ENCODE measurements at regions not wholly inside any gene's neighbourhood (a gene's known extent, or its start where the extent isn't known, plus 50 kb on each side); places are given as distances from the start of the nearest gene placed in this dataset.

DNA sequence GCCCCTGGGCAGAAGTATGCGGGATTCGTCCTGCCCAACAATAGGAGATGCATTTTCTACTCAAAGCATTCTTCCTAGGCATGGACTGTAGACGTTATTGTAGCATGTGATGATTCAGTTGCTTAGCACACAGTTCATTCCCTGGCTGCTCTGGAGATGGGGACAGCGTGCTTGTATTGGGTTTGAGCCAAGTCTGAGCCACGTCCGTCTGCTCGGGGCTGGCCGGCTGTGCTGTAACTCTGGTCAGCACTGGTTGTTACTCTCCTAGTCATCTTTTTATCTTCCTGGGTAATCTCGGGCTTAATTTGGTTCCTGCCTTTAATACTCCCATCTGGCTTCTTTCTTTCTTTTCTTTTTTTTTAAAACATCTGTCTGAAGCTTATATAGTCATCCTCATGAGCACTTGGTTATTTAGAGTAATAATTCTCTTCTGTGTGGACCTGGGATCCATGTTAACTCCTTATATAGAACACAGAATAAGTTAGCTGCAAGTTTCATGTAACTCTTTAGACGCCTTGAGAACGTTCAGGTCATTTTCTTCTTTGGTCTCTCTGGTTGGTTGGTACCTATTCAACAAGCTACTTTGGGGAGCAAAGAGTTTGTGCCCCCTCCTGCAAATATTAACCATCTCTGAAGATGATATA lies 118.8 kb upstream of the RPS23 start (continued):
- TF ChIP-seq, protein P1, sequence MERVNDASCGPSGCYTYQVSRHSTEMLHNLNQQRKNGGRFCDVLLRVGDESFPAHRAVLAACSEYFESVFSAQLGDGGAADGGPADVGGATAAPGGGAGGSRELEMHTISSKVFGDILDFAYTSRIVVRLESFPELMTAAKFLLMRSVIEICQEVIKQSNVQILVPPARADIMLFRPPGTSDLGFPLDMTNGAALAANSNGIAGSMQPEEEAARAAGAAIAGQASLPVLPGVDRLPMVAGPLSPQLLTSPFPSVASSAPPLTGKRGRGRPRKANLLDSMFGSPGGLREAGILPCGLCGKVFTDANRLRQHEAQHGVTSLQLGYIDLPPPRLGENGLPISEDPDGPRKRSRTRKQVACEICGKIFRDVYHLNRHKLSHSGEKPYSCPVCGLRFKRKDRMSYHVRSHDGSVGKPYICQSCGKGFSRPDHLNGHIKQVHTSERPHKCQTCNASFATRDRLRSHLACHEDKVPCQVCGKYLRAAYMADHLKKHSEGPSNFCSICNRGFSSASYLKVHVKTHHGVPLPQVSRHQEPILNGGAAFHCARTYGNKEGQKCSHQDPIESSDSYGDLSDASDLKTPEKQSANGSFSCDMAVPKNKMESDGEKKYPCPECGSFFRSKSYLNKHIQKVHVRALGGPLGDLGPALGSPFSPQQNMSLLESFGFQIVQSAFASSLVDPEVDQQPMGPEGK (CRISPR knock-in tag; IDR thresholded peaks at IDR 0.05), result 0 out of 2 replicates have a peak, but pooled peaks have one; percentile 17
- TF ChIP-seq SOX5 (CRISPR knock-in tag; IDR thresholded peaks at IDR 0.05; ENCODE audit: borderline replicate concordance) (peak; percentile 83), PCBP1 (IDR thresholded peaks at IDR 0.05; ENCODE audit: borderline replicate concordance, low read depth, low read length) (no peak), RCOR2 (CRISPR knock-in tag; IDR thresholded peaks at IDR 0.05) (peak; percentile 67; the same call in 1 of the 2 replicates), RARA (CRISPR knock-in tag; IDR thresholded peaks at IDR 0.05) (peak; percentile 74), CEBPG (CRISPR knock-in tag; IDR thresholded peaks at IDR 0.05) (peak; percentile 30; the same call in 1 of the 2 replicates), THAP11 (CRISPR knock-in tag; IDR thresholded peaks at IDR 0.05) (peak; percentile 55), RXRA (CRISPR knock-in tag; IDR thresholded peaks at IDR 0.05) (peak; percentile 72; the same call in 1 of the 2 replicates), GZF1 (CRISPR knock-in tag; IDR thresholded peaks at IDR 0.05) (no peak), TBX2 (CRISPR knock-in tag; IDR thresholded peaks at IDR 0.05; ENCODE audit: borderline replicate concordance) (peak; percentile 53; the same call in 1 of the 2 replicates), JDP2 (CRISPR knock-in tag; IDR thresholded peaks at IDR 0.05; ENCODE audit: borderline replicate concordance) (no peak), HDAC2 (CRISPR knock-in tag; IDR thresholded peaks at IDR 0.05) (peak; percentile 70), ARNT2 (CRISPR knock-in tag; IDR thresholded peaks at IDR 0.05; ENCODE audit: low read depth) (no peak), MTF1 (CRISPR knock-in tag; IDR thresholded peaks at IDR 0.05) (no peak), KAT8 (CRISPR knock-in tag; IDR thresholded peaks at IDR 0.05) (peak; percentile 52; the same call in 1 of the 2 replicates), ETV5 (CRISPR knock-in tag; IDR thresholded peaks at IDR 0.05; ENCODE audit: borderline replicate concordance) (peak; percentile 73), ZFP1 (CRISPR knock-in tag; IDR thresholded peaks at IDR 0.05) (0 out of 2 replicates have a peak, but pooled peaks have one; percentile 46), SMAD3 (CRISPR knock-in tag; IDR thresholded peaks at IDR 0.05) (0 out of 2 replicates have a peak, but pooled peaks have one; percentile 39), ZNF331 (CRISPR knock-in tag; IDR thresholded peaks at IDR 0.05) (peak; percentile 78), TBL1XR1 (IDR thresholded peaks at IDR 0.05; ENCODE audit: borderline replicate concordance, low read length, partially characterized antibody) (no peak)
- TF ChIP-seq, protein P2, sequence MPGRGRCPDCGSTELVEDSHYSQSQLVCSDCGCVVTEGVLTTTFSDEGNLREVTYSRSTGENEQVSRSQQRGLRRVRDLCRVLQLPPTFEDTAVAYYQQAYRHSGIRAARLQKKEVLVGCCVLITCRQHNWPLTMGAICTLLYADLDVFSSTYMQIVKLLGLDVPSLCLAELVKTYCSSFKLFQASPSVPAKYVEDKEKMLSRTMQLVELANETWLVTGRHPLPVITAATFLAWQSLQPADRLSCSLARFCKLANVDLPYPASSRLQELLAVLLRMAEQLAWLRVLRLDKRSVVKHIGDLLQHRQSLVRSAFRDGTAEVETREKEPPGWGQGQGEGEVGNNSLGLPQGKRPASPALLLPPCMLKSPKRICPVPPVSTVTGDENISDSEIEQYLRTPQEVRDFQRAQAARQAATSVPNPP (CRISPR knock-in tag; IDR thresholded peaks at IDR 0.05), result no peak
- TF ChIP-seq, protein P3, sequence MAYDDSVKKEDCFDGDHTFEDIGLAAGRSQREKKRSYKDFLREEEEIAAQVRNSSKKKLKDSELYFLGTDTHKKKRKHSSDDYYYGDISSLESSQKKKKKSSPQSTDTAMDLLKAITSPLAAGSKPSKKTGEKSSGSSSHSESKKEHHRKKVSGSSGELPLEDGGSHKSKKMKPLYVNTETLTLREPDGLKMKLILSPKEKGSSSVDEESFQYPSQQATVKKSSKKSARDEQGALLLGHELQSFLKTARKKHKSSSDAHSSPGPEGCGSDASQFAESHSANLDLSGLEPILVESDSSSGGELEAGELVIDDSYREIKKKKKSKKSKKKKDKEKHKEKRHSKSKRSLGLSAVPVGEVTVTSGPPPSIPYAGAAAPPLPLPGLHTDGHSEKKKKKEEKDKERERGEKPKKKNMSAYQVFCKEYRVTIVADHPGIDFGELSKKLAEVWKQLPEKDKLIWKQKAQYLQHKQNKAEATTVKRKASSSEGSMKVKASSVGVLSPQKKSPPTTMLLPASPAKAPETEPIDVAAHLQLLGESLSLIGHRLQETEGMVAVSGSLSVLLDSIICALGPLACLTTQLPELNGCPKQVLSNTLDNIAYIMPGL (CRISPR knock-in tag; IDR thresholded peaks at IDR 0.05; ENCODE audit: borderline replicate concordance in 1 of 2, low read depth in 1 of 2), result 0 out of 4 replicates have a peak, but pooled peaks of 1 of the 2 experiments have one; percentile 25
- TF ChIP-seq, protein P4, sequence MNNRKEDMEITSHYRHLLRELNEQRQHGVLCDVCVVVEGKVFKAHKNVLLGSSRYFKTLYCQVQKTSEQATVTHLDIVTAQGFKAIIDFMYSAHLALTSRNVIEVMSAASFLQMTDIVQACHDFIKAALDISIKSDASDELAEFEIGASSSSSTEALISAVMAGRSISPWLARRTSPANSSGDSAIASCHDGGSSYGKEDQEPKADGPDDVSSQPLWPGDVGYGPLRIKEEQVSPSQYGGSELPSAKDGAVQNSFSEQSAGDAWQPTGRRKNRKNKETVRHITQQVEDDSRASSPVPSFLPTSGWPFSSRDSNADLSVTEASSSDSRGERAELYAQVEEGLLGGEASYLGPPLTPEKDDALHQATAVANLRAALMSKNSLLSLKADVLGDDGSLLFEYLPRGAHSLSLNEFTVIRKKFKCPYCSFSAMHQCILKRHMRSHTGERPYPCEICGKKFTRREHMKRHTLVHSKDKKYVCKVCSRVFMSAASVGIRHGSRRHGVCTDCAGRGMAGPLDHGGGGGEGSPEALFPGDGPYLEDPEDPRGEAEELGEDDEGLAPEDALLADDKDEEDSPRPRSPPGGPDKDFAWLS (CRISPR knock-in tag; IDR thresholded peaks at IDR 0.05; ENCODE audit: borderline replicate concordance), result no peak
- TF ChIP-seq, protein P5, sequence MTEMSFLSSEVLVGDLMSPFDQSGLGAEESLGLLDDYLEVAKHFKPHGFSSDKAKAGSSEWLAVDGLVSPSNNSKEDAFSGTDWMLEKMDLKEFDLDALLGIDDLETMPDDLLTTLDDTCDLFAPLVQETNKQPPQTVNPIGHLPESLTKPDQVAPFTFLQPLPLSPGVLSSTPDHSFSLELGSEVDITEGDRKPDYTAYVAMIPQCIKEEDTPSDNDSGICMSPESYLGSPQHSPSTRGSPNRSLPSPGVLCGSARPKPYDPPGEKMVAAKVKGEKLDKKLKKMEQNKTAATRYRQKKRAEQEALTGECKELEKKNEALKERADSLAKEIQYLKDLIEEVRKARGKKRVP (CRISPR knock-in tag; IDR thresholded peaks at IDR 0.05), result no peak

Measured in HepG2 (cell line).